ENCODE measurements at regions not wholly inside any gene's neighbourhood (a gene's known extent, or its start where the extent isn't known, plus 50 kb on each side); places are given as distances from the start of the nearest gene placed in this dataset.

DNA sequence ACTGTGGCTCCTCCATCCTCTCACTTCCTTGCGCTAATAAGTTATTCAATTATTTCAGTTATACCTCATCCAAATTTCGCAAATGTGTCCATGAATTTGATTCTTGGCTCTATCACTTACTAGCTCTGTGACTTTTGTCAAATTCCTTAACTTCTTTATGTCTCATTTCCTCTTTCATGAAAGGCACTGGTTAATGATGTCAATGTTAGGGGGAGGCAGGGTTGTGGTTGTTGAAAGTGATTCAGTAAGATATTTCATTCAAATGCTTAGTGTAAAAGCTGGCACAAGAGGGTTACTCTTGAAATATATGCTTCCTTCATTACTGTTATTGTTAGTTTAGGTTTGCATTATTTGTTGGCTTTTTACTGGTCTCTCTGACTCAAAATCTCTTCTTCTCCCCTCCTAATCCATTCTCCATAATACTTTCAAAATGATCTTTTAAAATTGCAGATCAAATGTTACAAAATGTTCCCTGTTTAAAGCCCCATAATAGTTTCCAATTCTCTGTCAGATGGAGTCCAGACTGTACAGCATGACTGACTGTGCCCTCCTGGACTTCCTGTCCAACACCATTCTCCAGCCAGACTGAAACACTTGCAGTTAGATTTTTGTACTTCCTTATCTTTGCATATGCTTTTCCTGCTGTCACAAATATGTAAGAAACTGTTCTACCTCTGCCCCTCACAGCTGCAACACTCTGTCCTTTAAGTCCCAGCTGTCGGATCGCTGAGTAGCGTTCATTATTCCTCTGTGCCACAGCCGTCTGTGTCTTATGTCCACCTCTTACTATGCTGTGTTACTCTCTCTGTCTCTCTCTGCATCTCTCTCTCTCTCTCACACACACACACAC lies 510.6 kb upstream of the RAG2 start:
- Histone ChIP-seq H3K4me3 (no peak overlapping the region), H3K27ac (no peak overlapping the region), H3K27me3 (no peaks in the 10 kb centered on the region), H3K9me3 (no peaks in the 10 kb centered on the region), H3K36me3 (no peaks in the 10 kb centered on the region), H3K4me1 (no peaks in the 10 kb centered on the region)
- 31 to 74% (median 58%) methylated on average over 6 of the region's 6 CpGs for WGBS, 5 donors
- DNase-seq = no peak
- TF ChIP-seq POLR2A (IDR thresholded peaks at IDR 0.05) = no peak
- no peak for TF ChIP-seq POLR2AphosphoS5 (IDR thresholded peaks at IDR 0.05)
- TF ChIP-seq, protein P1, sequence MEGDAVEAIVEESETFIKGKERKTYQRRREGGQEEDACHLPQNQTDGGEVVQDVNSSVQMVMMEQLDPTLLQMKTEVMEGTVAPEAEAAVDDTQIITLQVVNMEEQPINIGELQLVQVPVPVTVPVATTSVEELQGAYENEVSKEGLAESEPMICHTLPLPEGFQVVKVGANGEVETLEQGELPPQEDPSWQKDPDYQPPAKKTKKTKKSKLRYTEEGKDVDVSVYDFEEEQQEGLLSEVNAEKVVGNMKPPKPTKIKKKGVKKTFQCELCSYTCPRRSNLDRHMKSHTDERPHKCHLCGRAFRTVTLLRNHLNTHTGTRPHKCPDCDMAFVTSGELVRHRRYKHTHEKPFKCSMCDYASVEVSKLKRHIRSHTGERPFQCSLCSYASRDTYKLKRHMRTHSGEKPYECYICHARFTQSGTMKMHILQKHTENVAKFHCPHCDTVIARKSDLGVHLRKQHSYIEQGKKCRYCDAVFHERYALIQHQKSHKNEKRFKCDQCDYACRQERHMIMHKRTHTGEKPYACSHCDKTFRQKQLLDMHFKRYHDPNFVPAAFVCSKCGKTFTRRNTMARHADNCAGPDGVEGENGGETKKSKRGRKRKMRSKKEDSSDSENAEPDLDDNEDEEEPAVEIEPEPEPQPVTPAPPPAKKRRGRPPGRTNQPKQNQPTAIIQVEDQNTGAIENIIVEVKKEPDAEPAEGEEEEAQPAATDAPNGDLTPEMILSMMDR (IDR thresholded peaks at IDR 0.05) = no peak
- TF ChIP-seq EP300 (IDR thresholded peaks at IDR 0.05) = no peak
- intact Hi-C loops (cut with DNase I; ENCODE audit: low total_unique reads) = no loop called here

DNA sequence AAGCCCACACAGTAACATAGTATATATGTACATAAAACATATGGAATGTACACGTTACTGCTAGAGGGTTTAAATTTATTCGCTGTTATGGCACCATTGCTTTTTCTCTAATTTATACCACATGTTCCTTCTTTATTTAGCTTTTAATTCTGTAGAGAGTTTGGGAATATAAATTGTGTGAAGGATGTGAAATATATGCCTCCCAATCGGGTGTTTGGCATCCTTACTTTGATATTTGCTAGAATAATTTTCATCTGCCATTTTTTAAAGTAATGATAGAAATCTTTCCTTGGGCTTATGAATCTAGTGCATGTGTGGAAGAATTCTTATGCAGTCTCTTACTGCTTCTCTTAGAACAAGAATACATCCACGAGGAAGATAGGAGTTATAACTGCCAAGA lies 509.8 kb upstream of the RAG2 start:
- no peak for TF ChIP-seq POLR2A (IDR thresholded peaks at IDR 0.05)
- TF ChIP-seq POLR2AphosphoS5 (IDR thresholded peaks at IDR 0.05) = no peak
- TF ChIP-seq, protein P1 (IDR thresholded peaks at IDR 0.05) = no peak
- Histone ChIP-seq H3K27me3 (no peaks in the 10 kb centered on the region), H3K27ac (no peak overlapping the region), H3K4me1 (no peaks in the 10 kb centered on the region), H3K9me3 (no peaks in the 10 kb centered on the region), H3K36me3 (no peaks in the 10 kb centered on the region), H3K4me3 (no peak overlapping the region)
- no peak for DNase-seq
- intact Hi-C loops (cut with DNase I; ENCODE audit: low total_unique reads) = no loop called here
- 59 to 75% (median 72%) methylated on average over 4 of the region's 4 CpGs for WGBS, 5 donors

DNA sequence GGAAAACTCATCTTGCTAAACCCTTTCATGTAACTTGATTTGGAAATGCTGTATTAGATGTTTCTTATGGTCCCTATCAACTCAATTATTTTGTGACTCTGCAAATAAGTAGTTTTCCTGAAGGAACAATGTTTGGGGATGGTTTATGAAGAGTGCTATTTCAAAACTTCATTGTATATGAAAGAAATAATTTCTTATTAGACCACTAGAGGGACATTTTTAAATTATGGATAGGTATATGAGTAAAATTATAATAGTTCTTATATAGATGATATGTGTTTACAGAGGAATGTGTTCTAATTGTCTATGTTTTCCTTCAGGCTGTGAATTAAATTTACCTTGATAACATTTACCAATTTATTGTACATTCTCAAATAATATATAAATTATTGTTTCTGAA lies 509.4 kb upstream of the RAG2 start:
- TF ChIP-seq EP300 (IDR thresholded peaks at IDR 0.05) (no peak), POLR2A (IDR thresholded peaks at IDR 0.05) (no peak), POLR2AphosphoS5 (IDR thresholded peaks at IDR 0.05) (no peak)
- TF ChIP-seq, protein P1 (IDR thresholded peaks at IDR 0.05) = no peak

DNA sequence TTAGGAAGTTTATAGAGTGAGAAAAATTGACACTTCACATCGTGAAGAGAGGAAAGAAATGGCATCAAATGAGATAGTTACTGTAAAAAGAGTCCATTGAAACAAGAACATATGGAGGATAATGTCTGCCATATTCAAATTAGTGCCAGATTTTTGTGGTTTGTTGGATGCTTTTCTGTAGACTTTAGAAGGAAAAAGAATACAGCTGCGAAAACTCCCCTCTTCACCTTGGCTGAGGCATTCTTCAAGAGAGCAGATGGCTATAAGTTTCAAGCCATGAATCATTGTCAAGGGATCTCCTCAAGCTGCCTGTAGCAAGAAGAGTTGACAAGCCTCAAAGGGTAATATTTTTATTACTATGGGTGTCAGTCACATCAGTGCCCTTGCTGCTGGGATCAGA lies 507.4 kb upstream of the RAG2 start:
- H3K36me3 ChIP-seq = no peaks in the 10 kb centered on the region
- TF ChIP-seq EP300 (IDR thresholded peaks at IDR 0.05) (no peak), POLR2A (IDR thresholded peaks at IDR 0.05) (no peak), POLR2AphosphoS5 (IDR thresholded peaks at IDR 0.05) (no peak)
- TF ChIP-seq, protein P1 (IDR thresholded peaks at IDR 0.05) = no peak
- WGBS, 5 donors = 67 to 81% (median 74%) methylated on average over 2 of the region's 2 CpGs

More for the DNA sequence above, 509.4 kb upstream of the RAG2 start:
- no peak overlapping the region for H3K4me3 ChIP-seq
- H3K4me1 ChIP-seq = no peaks in the 10 kb centered on the region
- no peaks in the 10 kb centered on the region for H3K36me3 ChIP-seq
- intact Hi-C loops (cut with DNase I; ENCODE audit: low total_unique reads) = no loop called here
- H3K9me3 ChIP-seq = no peaks in the 10 kb centered on the region
- no peak overlapping the region for H3K27ac ChIP-seq
- DNase-seq = no peak
- H3K27me3 ChIP-seq = no peaks in the 10 kb centered on the region

More for the DNA sequence above, 507.4 kb upstream of the RAG2 start:
- DNase-seq = no peak
- no peak overlapping the region for H3K27ac ChIP-seq
- no peaks in the 10 kb centered on the region for H3K4me1 ChIP-seq
- H3K27me3 ChIP-seq = no peaks in the 10 kb centered on the region
- no peaks in the 10 kb centered on the region for H3K9me3 ChIP-seq
- no peak overlapping the region for H3K4me3 ChIP-seq
- intact Hi-C loops (cut with DNase I; ENCODE audit: low total_unique reads) = no loop called here

Measured in stomach (tissue), 8 donors.